DOHH2 (cell line): ENCODE measurements at regions not wholly inside any gene's neighbourhood (a gene's known extent, or its start where the extent isn't known, plus 50 kb on each side); places are given as distances from the start of the nearest gene placed in this dataset.
"Not testable (repeated sequence)": the region's sequence is repeated elsewhere in the genome, so short reads cannot be mapped to it uniquely, and the experiment has no call there.

Source experiments
- H3F3A ChIP-seq: fragments of 200-600 bp; sonication (generic), shearing (Covaris generic); 2 replicates; pipeline ENCODE4 v1.6.0; 2016; ENCODE audit warnings: antibody characterized with exemption, mild to moderate bottlenecking; ENCODE audit not compliant: control insufficient read depth, insufficient read depth
- H3K27ac ChIP-seq: fragments of 200-600 bp; sonication (generic); 2 replicates; pipeline ENCODE4 v1.5.1; 2014; ENCODE audit warnings: low read depth, mild to moderate bottlenecking, low read length, moderate library complexity
- H3K27me3 ChIP-seq: fragments of 200-600 bp; sonication (generic); 2 replicates; pipeline ENCODE4 v1.6.1; 2014; ENCODE audit warnings: mild to moderate bottlenecking, low read length, mixed read lengths; ENCODE audit not compliant: control insufficient read depth
- H3K36me3 ChIP-seq: fragments of 200-600 bp; sonication (generic); 2 replicates; pipeline ENCODE4 v1.6.1; 2014; ENCODE audit warnings: mild to moderate bottlenecking, low read length, moderate library complexity, mixed read lengths; ENCODE audit not compliant: control insufficient read depth
- H3K4me1 ChIP-seq: fragments of 200-600 bp; sonication (generic); 2 replicates; pipeline ENCODE4 v1.6.1; 2014; ENCODE audit warnings: mild to moderate bottlenecking, low read length, mixed read lengths; ENCODE audit not compliant: control insufficient read depth
- H3K4me2 ChIP-seq: fragments of 200-600 bp; sonication (generic); 2 replicates; pipeline ENCODE4 v1.6.0; 2014; ENCODE audit warnings: mild to moderate bottlenecking, low read length, moderate library complexity
- H3K4me3 ChIP-seq: fragments of 200-600 bp; sonication (generic); 2 replicates; pipeline ENCODE4 v1.5.1; 2014; ENCODE audit warnings: mild to moderate bottlenecking, low read length, mixed read lengths
- H3K79me2 ChIP-seq: fragments of 200-600 bp; sonication (generic); 2 replicates; pipeline ENCODE4 v1.6.1; 2014; ENCODE audit warnings: mild to moderate bottlenecking, low read length, mixed read lengths; ENCODE audit not compliant: control insufficient read depth
- H3K9me2 ChIP-seq: fragments of 200-600 bp; sonication (generic); replicated peaks from 2 replicates; pipeline ENCODE4 v1.6.1; 2014; ENCODE audit warnings: mild to moderate bottlenecking, low read length, mixed read lengths; ENCODE audit not compliant: control insufficient read depth
- H3K9me3 ChIP-seq: fragments of 200-600 bp; sonication (generic); 2 replicates; pipeline ENCODE4 v1.6.1; 2014; ENCODE audit warnings: antibody characterized with exemption, low read length, mixed read lengths; ENCODE audit not compliant: control insufficient read depth, insufficient read depth
- H4K20me1 ChIP-seq: fragments of 200-600 bp; sonication (generic); 2 replicates; pipeline ENCODE4 v1.6.0; 2014; ENCODE audit warnings: low read depth, mild to moderate bottlenecking, antibody characterized with exemption, low read length, moderate library complexity; ENCODE audit not compliant: control insufficient read depth, insufficient read depth
- EZH2phosphoT487 ChIP-seq: fragments of 200-600 bp; sonication (generic); IDR thresholded peaks from 2 replicates; pipeline ENCODE4 v1.6.1; 2017; ENCODE audit warnings: borderline replicate concordance, mild to moderate bottlenecking, antibody characterized with exemption, low read length, moderate library complexity, mixed read lengths
- TF ChIP-seq, protein P1 (sequence below): fragments of 200-600 bp; sonication (generic); IDR thresholded peaks from one replicate; pipeline ENCODE4 v1.5.1; 2014; ENCODE audit warnings: antibody characterized with exemption, mild to moderate bottlenecking, low read depth, low read length; ENCODE audit not compliant: poor library complexity, severe bottlenecking

DNA sequence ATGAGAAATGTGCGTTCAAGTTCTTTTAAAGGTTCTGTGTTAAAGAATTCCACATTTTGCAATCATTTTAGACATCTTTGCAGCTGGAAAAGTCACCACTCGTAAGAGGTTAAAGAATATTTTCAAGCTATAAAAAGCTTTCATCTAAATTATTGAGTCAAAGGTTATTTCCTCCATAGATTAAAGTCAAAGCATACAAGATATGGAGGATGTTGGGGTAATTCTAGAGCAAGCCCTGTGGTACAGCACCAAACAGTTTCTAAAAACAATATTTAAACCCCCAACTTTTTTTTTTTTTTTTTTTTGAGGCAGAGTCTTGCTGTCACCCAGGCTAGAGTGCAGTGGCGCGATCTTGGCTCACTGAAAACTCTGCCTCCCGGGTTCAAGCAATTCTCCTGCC, 1299.8 kb upstream of the TMEM132C start:
- TF ChIP-seq, protein P1, sequence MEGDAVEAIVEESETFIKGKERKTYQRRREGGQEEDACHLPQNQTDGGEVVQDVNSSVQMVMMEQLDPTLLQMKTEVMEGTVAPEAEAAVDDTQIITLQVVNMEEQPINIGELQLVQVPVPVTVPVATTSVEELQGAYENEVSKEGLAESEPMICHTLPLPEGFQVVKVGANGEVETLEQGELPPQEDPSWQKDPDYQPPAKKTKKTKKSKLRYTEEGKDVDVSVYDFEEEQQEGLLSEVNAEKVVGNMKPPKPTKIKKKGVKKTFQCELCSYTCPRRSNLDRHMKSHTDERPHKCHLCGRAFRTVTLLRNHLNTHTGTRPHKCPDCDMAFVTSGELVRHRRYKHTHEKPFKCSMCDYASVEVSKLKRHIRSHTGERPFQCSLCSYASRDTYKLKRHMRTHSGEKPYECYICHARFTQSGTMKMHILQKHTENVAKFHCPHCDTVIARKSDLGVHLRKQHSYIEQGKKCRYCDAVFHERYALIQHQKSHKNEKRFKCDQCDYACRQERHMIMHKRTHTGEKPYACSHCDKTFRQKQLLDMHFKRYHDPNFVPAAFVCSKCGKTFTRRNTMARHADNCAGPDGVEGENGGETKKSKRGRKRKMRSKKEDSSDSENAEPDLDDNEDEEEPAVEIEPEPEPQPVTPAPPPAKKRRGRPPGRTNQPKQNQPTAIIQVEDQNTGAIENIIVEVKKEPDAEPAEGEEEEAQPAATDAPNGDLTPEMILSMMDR: no peak
- Histone ChIP-seq H3K27me3 (no peaks in the 10 kb centered on the region), H3K4me2 (no peak overlapping the region), H3K27ac (no peak overlapping the region), H3K79me2 (no peaks in the 10 kb centered on the region), H3K4me1 (no peaks in the 10 kb centered on the region), H3K9me2 (no peaks in the 10 kb centered on the region), H3K4me3 (no peak overlapping the region), H4K20me1 (no peaks in the 10 kb centered on the region), H3F3A (no peaks in the 10 kb centered on the region), H3K9me3 (no peaks in the 10 kb centered on the region), H3K36me3 (no peaks in the 10 kb centered on the region)

DNA sequence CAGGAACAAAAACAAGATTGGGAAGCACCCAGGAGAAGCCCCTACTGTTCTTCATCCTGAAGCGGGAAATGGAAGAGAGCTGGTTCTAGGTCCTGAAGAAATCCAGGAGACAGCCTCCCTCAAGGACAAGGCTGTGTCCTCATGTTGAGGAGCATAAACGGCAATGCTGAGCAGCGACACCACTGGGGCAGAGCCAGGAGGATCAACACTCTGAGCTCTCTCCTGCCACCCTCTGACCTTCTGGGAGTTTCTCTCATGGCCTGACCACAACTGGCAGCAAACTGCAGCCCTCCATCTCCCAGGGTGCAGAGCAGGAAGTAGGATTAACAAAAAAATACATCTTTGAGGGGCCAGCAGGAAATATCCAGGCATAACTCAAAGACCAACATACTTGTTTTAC, 1292.2 kb upstream of the TMEM132C start:
- Histone ChIP-seq H3K9me2 (no peaks in the 10 kb centered on the region), H3K9me3 (no peaks in the 10 kb centered on the region), H3K27ac (no peak overlapping the region), H3K4me2 (no peak overlapping the region), H3K36me3 (no peaks in the 10 kb centered on the region), H3K4me1 (no peaks in the 10 kb centered on the region), H3K4me3 (no peak overlapping the region), H3F3A (no peaks in the 10 kb centered on the region), H3K27me3 (no peaks in the 10 kb centered on the region), H4K20me1 (no peaks in the 10 kb centered on the region), H3K79me2 (no peaks in the 10 kb centered on the region)
- TF ChIP-seq, protein P1: no peak
- no peak for TF ChIP-seq EZH2phosphoT487

DNA sequence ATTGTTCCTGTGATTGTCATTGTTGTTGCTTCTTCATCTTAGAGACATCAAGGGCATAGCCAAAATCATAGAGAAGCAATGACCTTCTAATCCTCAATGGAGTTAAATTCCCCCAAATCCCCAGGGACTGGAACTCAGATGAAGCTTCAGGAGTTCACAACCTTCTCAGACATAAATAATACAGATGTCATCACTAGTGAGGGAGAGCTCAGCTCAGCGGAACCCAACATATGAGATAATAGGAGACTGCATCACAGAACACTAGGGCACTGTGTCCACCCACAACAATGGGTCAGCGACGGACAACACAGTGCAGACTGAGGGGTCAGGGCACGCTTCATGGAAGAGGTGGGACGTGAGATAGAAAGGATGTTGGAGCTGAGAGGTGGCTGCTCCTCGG, 1290.4 kb upstream of the TMEM132C start:
- H3K4me1 ChIP-seq: no peaks in the 10 kb centered on the region
- no peaks in the 10 kb centered on the region for H3K27me3 ChIP-seq
- H3K36me3 ChIP-seq: no peaks in the 10 kb centered on the region
- no peaks in the 10 kb centered on the region for H3K79me2 ChIP-seq
- no peaks in the 10 kb centered on the region for H3K9me3 ChIP-seq
- H4K20me1 ChIP-seq: no peaks in the 10 kb centered on the region
- no peak overlapping the region for H3K4me2 ChIP-seq
- no peak for TF ChIP-seq EZH2phosphoT487
- TF ChIP-seq, protein P1: no peak
- H3K4me3 ChIP-seq: no peak overlapping the region
- no peak overlapping the region for H3K27ac ChIP-seq
- no peaks in the 10 kb centered on the region for H3K9me2 ChIP-seq
- no peaks in the 10 kb centered on the region for H3F3A ChIP-seq

DNA sequence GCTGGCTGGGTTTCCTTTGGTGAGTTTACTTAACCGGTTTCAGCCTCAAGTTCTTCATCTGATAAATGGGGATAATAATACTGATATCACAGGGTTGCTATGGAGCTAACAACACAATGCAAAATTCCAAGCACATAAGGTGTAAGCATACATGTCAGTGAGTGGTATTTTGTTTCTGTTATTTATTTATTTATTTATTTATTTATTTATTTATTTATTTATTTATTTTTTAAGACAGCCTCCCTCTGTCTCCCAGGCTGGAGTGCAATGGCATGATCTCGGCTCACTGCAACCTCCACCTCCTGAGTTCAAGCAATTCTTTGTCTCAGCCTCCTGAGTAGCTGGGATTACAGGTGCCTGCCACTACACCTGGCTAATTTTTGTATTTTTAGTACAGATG, 1287.4 kb upstream of the TMEM132C start:
- H3K4me2 ChIP-seq, H3K4me1 ChIP-seq, H4K20me1 ChIP-seq, H3F3A ChIP-seq, H3K27me3 ChIP-seq, H3K36me3 ChIP-seq, H3K79me2 ChIP-seq, H3K4me3 ChIP-seq, H3K27ac ChIP-seq, H3K9me2 ChIP-seq, H3K9me3 ChIP-seq: not testable (repeated sequence)
